HG03108 (cell line): ENCODE measurements at regions not wholly inside any gene's neighbourhood (a gene's known extent, or its start where the extent isn't known, plus 50 kb on each side); places are given as distances from the start of the nearest gene placed in this dataset.

Experiments
- ATAC-seq: cut with Tn5 transposase; IDR thresholded peaks from one replicate; pipeline ENCODE4 v1.9.1; 2021; ENCODE audit warnings: moderate library complexity; ENCODE audit not compliant: unreplicated experiment

DNA sequence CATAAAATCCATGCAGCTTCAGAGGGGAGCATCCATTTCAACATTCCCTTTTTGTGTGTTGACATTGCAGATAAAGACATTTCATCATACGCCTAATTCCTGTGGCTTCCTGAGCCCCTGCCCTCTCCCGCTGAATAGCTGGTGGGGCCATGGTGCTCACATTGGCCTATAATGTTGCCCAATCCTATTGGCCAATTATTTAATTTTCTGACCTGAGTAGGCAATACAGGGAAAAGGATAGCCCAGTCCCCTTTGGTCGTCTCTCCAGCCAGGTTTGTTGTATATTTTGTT is 163.8 kb upstream of the MYCN start:
- no peak for ATAC-seq

DNA sequence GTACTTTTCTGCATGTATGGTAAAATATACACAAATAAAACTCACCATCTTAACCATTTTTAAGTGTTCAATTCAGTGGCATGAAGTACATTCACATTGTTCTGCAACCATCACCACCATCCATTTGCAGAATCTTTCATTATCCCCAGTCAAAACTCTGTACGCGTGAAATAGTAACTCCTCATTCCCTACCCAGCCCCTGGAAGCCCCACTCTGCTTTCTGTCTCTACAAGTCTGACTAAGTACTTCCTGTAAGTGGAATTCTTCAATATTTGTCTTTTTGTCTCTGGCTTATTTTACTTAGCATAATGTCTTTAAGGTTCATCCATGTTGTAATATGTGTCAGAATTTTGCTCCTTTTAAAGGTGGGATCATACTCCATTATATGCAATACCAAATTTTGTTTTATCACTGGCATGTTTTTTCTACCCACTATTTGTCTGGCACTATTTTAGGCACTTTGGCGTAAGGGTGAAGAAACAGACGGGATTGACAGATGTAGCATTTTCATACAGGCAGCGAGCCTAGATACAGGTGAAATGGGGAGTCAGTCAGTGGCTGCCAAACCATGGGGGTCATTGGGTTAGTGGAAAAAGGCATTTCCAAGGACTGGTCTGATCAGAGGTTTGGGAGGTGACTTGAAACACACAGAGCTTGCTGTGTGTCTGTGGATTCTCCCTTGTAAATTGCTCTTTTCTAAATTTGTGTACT is 163.2 kb upstream of the MYCN start:
- no peak for ATAC-seq

DNA sequence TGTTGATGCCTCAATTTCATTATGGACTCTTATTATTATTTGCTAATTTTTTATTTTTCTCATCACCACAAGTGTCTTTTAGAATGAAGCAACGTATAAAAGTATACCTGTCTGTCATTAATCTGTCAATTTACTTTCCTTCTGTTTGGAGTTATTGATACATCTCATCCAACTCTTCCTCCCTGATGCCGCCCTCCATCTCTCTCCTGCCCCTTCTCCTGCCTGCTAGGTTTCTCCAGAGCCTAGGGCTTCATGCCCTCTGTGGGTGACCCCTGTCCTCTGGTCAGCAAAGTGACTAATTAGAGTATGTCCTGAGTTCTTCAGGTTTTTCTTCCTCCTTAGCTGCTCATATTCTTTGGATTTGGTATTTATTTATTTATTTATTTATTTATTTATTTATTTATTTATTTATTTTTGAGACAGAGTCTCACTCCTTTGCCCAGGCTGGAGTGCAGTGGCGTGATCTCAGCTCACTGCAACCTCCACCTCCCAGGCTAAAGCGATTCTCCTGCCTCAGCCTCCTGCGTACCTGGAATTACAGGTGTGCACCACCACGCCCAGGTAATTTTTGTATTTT is 162.5 kb upstream of the MYCN start:
- no peak for ATAC-seq

DNA sequence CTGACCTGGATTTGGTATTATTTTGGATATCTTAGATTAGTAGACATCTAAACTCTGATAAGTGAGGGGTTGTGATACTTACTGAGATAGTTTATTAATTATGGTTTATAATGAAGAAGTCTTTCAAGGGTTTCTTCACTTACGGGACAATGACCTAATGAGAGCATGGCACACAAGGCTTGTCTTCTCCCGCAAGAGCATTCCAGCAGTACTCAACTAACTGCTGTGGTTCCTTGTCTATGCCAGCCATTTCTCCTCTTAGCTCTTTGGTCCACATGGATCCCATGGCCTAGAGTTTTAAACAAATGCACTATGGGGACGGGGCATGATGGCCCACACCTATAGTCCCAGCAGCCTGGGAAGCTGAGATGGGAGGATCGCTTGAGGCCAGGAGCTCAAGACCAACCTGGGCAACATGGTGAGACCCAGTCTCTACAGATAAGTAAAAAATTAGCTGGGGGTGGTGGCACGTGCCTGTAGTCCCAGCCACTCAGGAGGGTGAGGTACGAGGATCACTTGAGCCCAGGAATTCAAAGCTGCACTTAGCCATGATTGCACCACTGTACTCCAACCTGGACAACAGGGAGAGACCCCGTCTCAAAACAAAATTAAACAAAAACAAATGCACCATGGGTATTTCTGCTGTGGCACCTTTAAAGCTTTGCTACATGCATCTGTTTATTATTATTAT is 161.7 kb upstream of the MYCN start:
- ATAC-seq, result no peak

DNA sequence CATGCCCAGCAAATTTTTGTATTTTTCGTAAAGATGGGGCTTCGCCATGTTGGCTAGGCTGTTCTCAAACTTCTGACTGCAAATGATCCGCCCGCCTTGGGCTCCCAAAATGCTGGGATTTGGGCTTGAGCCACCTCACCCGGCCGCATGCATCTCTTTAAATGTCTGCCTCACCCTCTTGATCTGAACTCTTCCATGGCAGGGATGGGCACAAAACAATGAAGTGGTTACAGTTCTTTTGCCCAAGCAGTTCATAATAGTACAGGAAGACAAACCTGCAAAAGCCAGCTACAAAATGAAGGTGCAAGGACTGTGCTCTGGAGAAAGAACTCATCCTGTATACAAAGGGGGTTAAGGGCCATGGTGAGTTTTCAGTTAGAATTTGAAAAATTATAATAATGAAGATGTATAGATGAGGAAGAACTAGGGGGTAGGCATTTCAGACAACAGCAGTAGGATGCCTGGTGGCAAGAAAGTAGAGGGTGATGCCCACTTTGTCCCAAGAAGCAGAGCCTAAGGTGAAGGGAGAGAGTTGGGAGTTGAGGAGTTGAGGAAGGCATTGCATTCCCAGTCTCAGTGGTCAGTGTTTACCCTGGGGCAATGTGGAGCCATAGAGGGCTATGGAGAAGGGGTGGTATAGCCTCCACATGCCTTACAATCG is 160.8 kb upstream of the MYCN start:
- ATAC-seq, result no peak

DNA sequence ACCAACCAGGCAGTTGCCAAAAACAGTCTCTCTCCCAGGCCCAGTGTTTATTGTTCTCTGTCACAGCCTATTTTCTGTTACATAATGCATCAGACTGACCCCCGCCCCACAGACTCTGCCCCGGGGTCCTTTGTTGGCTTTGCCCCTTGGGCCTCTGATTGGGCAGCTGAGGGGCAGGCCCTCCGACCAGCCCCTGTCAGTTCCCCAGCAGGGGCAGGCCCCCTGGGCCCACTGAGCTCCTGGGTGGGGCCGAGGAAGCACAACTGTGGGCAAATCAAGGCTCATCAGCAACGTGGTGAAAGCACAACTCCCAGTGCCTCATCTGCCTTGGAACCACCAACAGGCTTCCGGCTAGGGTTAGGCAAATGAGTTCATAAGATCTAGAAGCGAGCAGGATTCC is 160.1 kb upstream of the MYCN start:
- no peak for ATAC-seq

DNA sequence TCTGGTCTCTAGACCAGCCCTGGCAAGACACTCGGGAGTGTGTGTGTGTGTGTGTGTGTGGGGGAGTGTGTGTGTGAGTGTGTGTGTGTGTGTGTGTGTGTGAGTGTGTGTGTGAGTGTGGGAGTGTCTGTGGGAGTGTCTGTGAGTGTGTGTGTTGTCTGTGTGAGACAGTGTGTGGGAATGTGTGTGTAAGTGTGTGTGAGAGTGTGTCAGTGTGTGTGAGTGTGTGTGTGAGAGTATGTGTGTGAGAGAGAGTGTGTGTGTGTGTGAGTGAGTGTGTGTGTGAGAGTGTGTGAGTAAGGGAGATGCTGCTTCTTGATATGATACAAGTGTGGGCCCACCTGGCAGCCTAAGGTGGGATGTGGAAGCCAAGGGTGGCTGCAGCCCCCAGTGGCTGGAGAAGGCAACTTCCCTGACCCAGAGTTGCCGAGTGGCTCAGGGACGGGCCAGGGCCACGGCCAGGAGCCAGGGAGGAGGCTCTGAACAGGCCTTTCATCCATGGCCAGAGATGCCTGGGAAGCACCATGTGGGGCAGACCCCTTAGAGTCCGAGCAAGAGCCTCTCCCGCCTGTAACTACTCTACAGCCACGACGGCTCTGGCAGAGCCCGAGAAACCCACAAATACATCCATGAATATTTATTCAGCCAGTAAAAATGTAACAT is 159.3 kb upstream of the MYCN start:
- ATAC-seq, result no peak

DNA sequence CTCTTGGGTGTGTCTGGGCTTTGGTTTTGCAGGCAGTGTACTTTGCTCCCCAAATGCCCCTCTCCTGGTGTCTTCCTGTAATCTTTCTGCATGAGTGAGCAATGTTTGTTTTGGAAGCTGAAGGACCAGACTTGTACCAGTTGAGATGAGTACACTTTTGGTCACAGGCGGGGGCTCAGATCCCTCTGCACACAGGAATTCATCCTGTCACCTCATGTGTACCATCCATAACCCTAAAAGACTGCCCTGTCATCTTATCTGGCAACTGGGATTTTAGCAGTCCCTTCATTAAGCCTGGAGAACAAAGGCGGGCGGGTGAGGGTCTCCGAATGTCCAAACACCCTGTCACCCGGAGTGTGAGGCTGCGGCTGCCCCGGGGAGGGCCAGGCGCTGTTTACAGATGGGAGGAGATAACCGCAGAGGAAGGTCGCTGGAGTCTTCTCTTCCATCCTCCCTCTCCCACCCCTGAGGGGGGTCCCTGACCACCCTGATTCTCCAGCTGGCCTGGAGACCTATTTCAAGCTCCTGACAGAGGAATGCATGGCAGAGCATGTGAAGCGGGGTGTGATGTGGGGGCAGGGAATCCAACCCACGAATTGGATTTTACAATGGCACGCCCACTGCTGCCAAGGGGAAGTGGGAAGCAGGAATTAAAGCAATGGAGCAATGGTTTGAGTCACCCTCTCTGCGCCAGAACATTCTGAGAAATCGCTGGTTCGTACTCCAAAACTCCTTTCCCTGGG is 158.2 kb upstream of the MYCN start:
- ATAC-seq, result no peak

DNA sequence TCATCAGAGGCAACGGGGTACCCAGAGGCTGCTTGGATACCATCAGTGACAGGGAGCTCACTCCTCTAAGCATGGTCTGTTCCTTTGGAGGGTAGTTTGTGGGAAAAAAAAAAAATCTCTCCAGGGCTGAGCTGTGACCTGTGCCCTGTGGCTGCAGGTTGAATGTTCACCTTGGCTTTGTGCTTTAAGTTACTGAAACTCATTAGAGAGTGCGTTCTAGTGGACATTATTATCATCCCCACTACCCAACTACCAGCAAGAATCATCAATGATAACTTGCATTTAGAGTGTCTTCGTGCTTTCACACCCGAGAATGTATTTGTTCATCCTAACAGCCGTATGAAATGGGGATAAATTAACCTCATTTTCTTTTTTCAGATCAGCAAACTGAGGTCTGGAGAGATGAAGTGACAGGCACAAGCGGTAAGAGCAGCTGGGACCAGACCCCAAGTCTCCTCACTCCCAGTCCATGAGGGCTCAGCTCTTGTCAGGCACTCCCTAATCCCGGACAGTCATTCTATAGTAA is 157.5 kb upstream of the MYCN start:
- ATAC-seq, result no peak

DNA sequence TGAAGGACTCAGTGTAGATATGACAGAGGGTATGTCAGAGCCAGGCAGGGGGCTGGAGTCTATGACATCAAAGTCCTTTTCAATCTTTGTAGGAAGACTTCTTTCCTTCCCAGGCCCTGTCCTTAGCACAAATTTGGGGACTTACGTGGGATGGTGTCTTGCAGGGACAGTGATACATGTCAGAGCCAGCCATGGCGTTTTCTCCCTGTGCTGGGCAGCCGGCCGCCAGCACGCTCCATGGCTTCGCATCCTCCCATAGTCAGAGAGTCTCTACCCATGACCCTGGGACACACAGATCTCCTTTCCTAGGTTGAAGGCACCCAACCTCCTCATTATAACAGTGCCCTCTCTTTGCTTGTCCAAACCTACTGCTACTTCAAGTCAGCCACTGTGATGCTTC is 156.9 kb upstream of the MYCN start:
- ATAC-seq, result no peak

DNA sequence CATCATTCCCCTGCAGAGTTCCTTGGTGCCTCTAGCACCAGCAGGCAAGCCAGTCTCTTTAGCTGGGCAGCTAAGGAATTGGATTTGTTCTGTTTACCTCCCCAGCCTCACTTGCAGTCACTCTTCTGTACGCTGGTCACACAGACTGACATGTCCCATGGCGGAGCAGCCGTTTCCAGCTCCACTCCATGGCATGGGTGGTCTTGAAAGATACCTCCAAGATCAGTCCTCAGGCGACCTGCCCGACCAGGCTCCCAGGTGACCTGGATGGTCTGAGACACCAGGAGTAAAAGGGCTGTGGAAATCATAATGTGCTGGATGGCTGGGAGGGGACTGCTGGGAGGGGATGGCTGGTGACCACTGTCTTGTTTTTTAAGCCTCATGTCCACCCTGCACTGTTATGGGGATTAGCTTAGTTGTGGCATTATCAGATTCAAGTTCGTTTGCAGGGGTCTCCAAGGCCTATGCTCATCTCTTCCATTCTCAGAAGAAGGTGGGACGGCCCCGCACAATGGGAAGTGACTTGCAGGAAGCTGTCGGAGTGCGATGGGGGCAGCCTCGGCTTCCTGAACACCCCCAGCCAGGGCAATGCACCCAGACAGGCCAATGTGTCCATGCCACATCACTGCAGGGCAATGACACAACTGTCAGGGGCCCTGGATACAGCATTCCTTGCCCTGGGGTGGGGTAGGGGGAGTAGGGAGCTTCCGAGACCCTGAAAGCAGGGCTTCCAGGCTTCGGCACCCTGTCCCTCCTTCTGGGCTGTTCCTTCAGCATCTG is 156.1 kb upstream of the MYCN start:
- no peak for ATAC-seq

DNA sequence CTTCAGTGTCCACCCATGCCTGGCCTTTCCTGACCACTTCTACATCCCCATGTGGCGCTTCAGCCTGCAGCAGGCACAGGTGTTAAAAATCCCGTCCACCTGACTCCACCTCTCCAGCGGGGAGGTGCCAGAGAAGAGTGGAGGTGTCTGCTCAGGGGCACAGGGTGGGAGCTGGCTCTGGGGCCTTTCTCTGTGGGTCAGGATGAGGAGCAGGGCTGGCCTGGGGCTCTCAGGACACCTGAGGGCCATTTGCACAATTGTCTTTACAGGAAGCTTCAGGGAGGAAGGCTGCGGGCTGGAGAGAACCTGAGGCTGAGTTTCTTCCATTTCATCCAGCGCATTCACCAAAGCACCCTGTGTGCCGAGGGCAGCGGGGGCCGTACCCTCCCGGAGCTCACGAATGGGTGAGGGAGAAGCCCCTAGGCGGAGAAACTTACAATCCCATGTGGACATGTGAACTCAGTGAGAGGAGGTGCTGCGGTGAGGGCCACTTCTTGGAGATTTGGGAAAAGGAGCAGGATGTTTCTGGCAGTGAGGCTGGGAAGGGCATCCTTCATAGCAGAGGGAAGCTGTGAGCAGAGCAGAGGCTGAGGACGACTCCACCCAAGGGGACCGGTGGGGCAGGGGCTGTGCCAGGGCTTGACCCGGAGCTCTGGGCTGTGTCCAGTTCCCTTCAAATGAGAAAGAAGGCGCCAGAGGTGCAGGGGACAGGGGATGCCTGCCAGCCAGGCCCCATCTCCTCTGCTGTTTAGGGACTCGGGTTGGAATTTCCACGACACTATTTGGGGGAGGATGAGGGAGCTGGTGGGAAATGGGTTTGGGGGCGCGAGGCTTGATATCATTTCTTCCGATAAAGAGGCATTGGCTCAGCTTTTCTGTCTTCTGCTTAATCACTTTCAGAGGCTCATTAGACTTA is 155.2 kb upstream of the MYCN start:
- no peak for ATAC-seq

DNA sequence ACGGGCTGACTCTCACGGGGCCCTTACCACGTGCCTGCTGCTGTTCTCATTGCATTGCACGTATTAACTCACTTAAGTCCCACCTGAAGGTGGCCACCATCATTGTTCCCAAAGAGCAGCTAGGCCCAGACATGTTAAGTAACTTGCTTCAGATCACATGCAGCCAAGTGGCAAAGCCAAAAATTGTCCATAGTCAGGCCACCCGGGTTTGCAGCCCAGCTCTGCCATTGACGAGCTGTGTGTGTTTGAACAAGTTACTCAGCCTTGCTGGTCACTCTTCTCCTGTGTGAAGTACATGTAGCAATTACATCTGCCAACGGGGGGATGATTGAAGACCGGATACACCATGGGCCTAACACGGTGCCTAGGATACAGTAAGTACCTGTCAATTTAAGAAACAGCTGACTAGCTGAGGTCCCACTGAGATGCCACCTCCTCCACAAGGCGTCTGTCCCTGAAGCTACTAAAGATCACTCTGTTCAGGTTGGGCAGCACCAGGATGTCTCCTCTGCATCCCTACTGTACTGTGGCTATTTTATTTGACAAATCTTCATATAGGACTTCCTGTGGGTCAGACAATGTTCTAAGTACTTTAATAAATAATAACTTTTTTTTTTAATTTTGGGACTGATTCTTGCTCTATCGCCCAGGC is 154.2 kb upstream of the MYCN start:
- no peak for ATAC-seq

DNA sequence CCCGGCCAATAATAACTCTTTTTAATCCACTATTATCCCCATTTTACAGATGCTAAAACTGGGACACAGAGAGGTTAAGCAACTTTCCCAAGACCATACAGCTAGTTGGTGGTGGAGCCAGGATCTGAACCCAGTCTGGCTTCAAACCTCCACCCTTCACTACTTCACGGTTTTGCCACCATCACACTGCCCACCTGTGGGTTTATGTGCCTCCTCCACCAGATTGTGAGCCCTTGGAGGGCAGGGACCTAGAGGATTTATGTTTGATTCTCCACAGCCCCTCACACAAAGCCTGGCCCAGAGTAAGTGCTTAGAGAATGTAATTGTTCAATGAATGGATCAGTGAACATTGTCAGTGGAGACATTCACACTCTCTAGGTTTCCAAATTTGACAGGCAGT is 153.4 kb upstream of the MYCN start:
- ATAC-seq, result no peak

DNA sequence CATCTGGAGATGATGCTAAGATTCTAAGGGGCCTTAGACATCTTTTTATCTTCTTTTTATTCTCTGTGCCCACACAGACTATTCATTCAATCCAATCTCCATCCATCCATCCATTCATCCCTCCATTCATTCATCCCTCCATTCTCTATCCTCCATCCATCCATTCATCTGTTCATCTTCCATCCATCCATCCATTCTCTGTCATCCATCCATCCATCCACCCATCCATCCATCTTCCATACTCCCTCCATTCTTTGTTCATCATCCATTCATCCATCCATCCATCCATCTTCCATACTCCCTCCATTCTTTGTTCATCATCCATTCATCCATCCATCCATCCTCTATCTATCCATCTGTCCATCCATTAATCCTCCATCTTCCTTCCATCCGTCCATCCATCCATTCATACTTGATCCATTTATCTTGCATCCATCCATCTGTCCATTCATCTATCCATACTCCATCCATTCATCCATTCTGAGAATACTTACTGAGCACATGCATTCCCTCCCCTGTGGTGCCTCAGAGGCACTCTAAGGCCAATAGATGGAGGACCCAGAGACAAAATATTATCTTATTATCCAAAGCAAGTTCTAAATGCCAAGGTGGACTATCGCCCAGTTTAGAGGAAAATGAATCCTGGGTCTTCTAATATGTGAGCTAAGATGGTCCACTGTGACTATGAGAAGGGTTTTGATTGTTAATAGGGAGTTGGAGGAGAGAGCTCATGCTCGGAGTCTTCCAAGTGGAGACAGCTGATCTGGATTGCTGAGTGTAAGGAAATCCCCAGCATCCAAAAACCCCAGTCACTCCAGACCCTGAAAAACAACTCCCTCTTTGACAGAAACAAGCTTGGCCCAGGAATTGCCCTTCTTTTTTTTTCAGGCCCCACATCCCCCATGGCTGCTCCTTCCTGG is 152.6 kb upstream of the MYCN start:
- ATAC-seq, result no peak

DNA sequence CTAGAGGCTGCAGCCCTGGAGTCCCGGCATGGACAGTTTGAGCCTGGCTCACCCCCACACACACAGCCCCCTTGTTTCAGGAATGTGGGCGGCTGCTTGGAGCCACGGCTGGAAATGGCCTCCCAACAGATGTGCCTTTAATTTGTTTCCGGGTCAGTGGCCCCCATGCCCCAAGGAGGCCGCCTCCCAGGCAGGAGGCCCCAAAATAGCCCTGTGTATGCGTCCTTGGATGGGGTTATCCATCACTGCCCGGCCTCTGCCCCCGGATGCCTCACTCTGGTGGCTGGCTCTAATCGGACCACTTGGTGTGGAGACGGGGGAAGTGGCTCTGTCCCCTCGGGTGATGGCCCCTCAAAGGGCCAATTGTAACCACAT is 151.9 kb upstream of the MYCN start:
- ATAC-seq, result no peak

DNA sequence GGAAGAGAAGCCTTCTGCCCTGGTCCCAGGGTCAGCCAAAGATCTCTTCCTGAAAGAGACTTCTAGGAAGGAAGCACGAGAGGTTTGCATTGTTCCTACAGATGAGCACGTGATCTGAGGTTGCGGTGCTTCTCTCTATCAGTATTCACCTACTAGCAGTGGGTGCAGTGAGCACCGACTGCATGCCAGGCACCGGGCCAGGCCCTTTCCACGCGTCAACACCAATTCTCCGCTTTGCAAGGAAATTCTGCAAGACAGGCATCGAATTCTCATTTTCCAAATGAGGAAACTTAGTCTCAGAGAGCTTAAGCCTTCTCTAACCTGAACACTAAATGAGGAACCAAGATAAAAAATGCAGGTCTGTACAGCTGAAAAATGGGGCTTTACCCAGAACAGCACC is 151.5 kb upstream of the MYCN start:
- no peak for ATAC-seq
